HepG2 (cell line): ENCODE measurements at regions not wholly inside any gene's neighbourhood (a gene's known extent, or its start where the extent isn't known, plus 50 kb on each side); places are given as distances from the start of the nearest gene placed in this dataset.

Experiments
- FOXM1 ChIP-seq: sonication (generic); formaldehyde crosslinking; IDR thresholded peaks from 2 replicates; pipeline ENCODE4 v1.5.0; 2020; ENCODE audit warnings: missing genetic modification reagents
- GTF3A ChIP-seq: sonication (generic); formaldehyde crosslinking; conservative IDR thresholded peaks from 2 replicates; pipeline ENCODE4 v1.4.0; 2020; ENCODE audit warnings: mild to moderate bottlenecking, missing genetic modification reagents
- HNF4A ChIP-seq: sonication (generic); formaldehyde crosslinking; IDR thresholded peaks from 2 replicates; pipeline ENCODE4 v1.4.0; 2020; ENCODE audit warnings: missing genetic modification reagents
- HNF4G ChIP-seq, 2 experiments: sonication (generic) in 1 of 2; formaldehyde crosslinking in 1 of 2; IDR thresholded peaks; 2 replicates each; pipeline versions ENCODE4 v1.4.0 to v1.6.1; 2011 to 2020; ENCODE audit warnings: borderline replicate concordance in 2 of 2, low read depth in 2 of 2, mild to moderate bottlenecking in 2 of 2, low read length in 1 of 2, missing genetic modification reagents in 1 of 2, moderate library complexity in 1 of 2
- KLF12 ChIP-seq: sonication (generic); formaldehyde crosslinking; IDR thresholded peaks from 2 replicates; pipeline ENCODE4 v1.4.0; 2020; ENCODE audit warnings: missing genetic modification reagents, borderline replicate concordance
- MED1 ChIP-seq: sonication (generic); formaldehyde crosslinking; IDR thresholded peaks from 2 replicates; pipeline ENCODE4 v1.4.0; 2020; ENCODE audit warnings: missing genetic modification reagents
- MLXIP ChIP-seq: sonication (generic); formaldehyde crosslinking; IDR thresholded peaks from 2 replicates; pipeline ENCODE4 v1.9.0; 2021; ENCODE audit warnings: missing genetic modification reagents, borderline replicate concordance
- PHF8 ChIP-seq: sonication (generic); formaldehyde crosslinking; IDR thresholded peaks from 2 replicates; pipeline ENCODE4 v1.5.0; 2020; ENCODE audit warnings: missing genetic modification reagents
- RBFOX2 ChIP-seq: fragments of 200-400 bp; formaldehyde crosslinking; IDR thresholded peaks from 2 replicates; pipeline ENCODE4 v1.6.1; 2017; ENCODE audit warnings: low read depth, mild to moderate bottlenecking, low read length
- RCOR2 ChIP-seq: IDR thresholded peaks from 2 replicates; pipeline ENCODE4 v1.6.1; 2016; ENCODE audit warnings: missing biosample characterization, missing genetic modification reagents
- SNRNP70 ChIP-seq: fragments of 200-400 bp; formaldehyde crosslinking; IDR thresholded peaks from 2 replicates; pipeline ENCODE4 v1.6.1; 2017; ENCODE audit warnings: mild to moderate bottlenecking, low read depth, low read length, moderate library complexity
- TBX2 ChIP-seq: sonication (generic); formaldehyde crosslinking; IDR thresholded peaks from 2 replicates; pipeline ENCODE4 v1.5.0; 2020; ENCODE audit warnings: missing genetic modification reagents, mild to moderate bottlenecking, borderline replicate concordance
- ZBTB7A ChIP-seq: sonication (generic); formaldehyde crosslinking; IDR thresholded peaks from 2 replicates; pipeline ENCODE4 v1.8.0; 2022; ENCODE audit warnings: mild to moderate bottlenecking, missing genetic modification reagents
- ZNF17 ChIP-seq: sonication (generic); formaldehyde crosslinking; IDR thresholded peaks from 2 replicates; pipeline ENCODE4 v1.5.0; 2020; ENCODE audit warnings: mild to moderate bottlenecking, missing genetic modification reagents
- ZNF225 ChIP-seq: sonication (generic); formaldehyde crosslinking; IDR thresholded peaks from 2 replicates; pipeline ENCODE4 v1.4.0; 2020; ENCODE audit warnings: mild to moderate bottlenecking, missing genetic modification reagents
- ZNF264 ChIP-seq: sonication (generic); formaldehyde crosslinking; IDR thresholded peaks from 2 replicates; pipeline ENCODE4 v1.4.0; 2020; ENCODE audit warnings: missing genetic modification reagents
- ZNF282 ChIP-seq: fragments of 450-650 bp; IDR thresholded peaks from 2 replicates; pipeline ENCODE4 v1.6.1; 2018; ENCODE audit not compliant: partially characterized antibody
- ZNF3 ChIP-seq: IDR thresholded peaks from 2 replicates; pipeline ENCODE4 v1.7.0; 2017; ENCODE audit warnings: inconsistent platforms
- TF ChIP-seq, protein P1 (sequence below): IDR thresholded peaks from 2 replicates; pipeline ENCODE4 v1.6.1; 2012; ENCODE audit warnings: low read depth, low read length, improper control_type of control experiment
- TF ChIP-seq, protein P2 (sequence below): fragments of 450-650 bp; IDR thresholded peaks from 2 replicates; pipeline ENCODE4 v1.6.1; 2017
- TF ChIP-seq, protein P3 (sequence below): sonication (generic); formaldehyde crosslinking; IDR thresholded peaks from 2 replicates; pipeline ENCODE4 v1.4.0; 2020; ENCODE audit warnings: missing genetic modification reagents, borderline replicate concordance

DNA sequence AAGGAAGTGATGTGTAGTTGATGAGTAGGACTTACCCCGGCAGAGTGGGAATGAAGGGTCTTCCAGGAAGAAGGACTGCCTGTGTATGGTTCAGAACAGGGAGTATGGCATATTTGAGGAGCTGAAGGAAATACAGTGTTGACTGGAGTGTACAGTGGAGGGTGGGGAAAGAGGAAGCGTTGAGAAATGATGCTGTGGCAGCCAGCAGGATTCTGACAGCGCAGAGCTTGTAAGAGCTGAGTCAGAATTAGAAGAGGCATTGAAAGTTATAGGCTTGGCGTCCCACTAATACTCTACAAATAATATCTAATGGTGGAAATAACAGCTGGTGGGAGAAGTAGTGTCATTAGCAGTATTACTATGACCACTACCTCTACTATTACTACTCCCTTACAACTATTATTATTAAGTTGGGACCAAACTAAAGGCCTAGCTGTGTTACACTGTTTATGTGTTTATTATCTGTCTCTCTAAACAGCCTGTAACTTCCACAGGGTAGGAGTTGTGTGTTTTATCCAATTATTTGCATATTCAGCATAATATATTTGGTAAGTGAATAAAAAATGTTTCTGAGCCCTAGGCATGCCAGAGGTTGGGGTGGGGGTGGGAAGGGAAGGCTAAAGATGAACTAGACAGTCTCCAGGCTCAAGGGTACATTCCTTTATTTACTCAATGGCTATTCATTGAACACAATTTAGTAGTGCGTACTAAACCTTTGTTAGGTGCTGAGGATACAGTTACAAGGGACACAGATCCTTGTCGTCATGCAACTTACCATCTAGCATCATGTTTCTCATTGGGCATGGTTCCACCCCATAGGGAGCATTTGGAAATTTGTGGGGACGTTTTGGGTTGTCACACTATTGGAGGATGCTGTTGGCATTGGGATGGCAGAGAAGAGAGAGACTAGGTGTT, 428.8 kb upstream of the ONECUT1 start (continued):
- TF ChIP-seq ZBTB7A (CRISPR knock-in tag), result no peak
- TF ChIP-seq KLF12, result no peak
- TF ChIP-seq MLXIP (CRISPR knock-in tag), result no peak
- TF ChIP-seq ZNF282, result no peak
- TF ChIP-seq HNF4G (IDR thresholded peaks at IDR 0.05; ENCODE audit: borderline replicate concordance, low read depth, low read length), result 0 out of 2 replicates have a peak, but pooled peaks have one; percentile 10
- TF ChIP-seq HNF4G (CRISPR knock-in tag; IDR thresholded peaks at IDR 0.05; ENCODE audit: borderline replicate concordance, low read depth), result no peak
- no peak for TF ChIP-seq ZNF17 (CRISPR knock-in tag)
- TF ChIP-seq SNRNP70, result no peak
- TF ChIP-seq, protein P1, sequence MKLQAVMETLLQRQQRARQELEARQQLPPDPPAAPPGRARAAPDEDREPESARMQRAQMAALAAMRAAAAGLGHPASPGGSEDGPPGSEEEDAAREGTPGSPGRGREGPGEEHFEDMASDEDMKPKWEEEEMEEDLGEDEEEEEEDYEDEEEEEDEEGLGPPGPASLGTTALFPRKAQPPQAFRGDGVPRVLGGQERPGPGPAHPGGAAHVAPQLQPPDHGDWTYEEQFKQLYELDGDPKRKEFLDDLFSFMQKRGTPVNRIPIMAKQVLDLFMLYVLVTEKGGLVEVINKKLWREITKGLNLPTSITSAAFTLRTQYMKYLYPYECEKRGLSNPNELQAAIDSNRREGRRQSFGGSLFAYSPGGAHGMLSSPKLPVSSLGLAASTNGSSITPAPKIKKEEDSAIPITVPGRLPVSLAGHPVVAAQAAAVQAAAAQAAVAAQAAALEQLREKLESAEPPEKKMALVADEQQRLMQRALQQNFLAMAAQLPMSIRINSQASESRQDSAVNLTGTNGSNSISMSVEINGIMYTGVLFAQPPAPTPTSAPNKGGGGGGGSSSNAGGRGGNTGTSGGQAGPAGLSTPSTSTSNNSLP, result 0 out of 2 replicates have a peak, but pooled peaks have one; percentile 51
- no peak for TF ChIP-seq GTF3A (CRISPR knock-in tag)
- no peak for TF ChIP-seq ZNF264 (CRISPR knock-in tag)
- TF ChIP-seq FOXM1, result no peak
- TF ChIP-seq RCOR2 (CRISPR knock-in tag), result no peak
- no peak for TF ChIP-seq ZNF225 (CRISPR knock-in tag)
- no peak for TF ChIP-seq RBFOX2
- no peak for TF ChIP-seq TBX2 (CRISPR knock-in tag)
- TF ChIP-seq, protein P2, sequence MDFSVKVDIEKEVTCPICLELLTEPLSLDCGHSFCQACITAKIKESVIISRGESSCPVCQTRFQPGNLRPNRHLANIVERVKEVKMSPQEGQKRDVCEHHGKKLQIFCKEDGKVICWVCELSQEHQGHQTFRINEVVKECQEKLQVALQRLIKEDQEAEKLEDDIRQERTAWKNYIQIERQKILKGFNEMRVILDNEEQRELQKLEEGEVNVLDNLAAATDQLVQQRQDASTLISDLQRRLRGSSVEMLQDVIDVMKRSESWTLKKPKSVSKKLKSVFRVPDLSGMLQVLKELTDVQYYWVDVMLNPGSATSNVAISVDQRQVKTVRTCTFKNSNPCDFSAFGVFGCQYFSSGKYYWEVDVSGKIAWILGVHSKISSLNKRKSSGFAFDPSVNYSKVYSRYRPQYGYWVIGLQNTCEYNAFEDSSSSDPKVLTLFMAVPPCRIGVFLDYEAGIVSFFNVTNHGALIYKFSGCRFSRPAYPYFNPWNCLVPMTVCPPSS, result no peak
- no peak for TF ChIP-seq ZNF3
- peak; percentile 63 for TF ChIP-seq HNF4A (CRISPR knock-in tag)
- TF ChIP-seq MED1 (CRISPR knock-in tag), result peak; percentile 28; the same call in 1 of the 2 replicates
- TF ChIP-seq, protein P3, sequence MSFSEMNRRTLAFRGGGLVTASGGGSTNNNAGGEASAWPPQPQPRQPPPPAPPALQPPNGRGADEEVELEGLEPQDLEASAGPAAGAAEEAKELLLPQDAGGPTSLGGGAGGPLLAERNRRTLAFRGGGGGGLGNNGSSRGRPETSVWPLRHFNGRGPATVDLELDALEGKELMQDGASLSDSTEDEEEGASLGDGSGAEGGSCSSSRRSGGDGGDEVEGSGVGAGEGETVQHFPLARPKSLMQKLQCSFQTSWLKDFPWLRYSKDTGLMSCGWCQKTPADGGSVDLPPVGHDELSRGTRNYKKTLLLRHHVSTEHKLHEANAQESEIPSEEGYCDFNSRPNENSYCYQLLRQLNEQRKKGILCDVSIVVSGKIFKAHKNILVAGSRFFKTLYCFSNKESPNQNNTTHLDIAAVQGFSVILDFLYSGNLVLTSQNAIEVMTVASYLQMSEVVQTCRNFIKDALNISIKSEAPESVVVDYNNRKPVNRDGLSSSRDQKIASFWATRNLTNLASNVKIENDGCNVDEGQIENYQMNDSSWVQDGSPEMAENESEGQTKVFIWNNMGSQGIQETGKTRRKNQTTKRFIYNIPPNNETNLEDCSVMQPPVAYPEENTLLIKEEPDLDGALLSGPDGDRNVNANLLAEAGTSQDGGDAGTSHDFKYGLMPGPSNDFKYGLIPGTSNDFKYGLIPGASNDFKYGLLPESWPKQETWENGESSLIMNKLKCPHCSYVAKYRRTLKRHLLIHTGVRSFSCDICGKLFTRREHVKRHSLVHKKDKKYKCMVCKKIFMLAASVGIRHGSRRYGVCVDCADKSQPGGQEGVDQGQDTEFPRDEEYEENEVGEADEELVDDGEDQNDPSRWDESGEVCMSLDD (CRISPR knock-in tag), result no peak
- no peak for TF ChIP-seq PHF8 (CRISPR knock-in tag)
